ENCODE measurements at regions not wholly inside any gene's neighbourhood (a gene's known extent, or its start where the extent isn't known, plus 50 kb on each side); places are given as distances from the start of the nearest gene placed in this dataset.

DNA sequence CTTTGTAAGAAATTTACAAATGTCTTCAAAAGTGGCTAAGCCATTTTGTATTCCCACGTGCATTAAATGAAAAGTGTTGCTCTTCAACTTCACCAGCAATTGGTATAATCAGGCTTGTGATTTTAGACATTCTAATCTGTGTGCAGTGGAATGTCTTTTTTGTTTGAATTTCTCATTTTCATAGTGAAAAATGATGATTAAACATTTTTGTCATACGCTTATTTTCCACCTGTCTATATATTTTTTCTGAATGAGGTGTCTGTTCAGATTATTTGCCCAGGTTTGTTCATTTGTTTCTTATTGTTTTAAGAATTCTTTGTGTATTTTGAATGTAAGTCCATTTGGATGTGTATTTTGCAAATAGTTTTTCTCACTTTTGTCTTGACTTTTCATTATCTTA lies 558.1 kb downstream of the TENT5A start (continued):
- TF ChIP-seq, protein P1, sequence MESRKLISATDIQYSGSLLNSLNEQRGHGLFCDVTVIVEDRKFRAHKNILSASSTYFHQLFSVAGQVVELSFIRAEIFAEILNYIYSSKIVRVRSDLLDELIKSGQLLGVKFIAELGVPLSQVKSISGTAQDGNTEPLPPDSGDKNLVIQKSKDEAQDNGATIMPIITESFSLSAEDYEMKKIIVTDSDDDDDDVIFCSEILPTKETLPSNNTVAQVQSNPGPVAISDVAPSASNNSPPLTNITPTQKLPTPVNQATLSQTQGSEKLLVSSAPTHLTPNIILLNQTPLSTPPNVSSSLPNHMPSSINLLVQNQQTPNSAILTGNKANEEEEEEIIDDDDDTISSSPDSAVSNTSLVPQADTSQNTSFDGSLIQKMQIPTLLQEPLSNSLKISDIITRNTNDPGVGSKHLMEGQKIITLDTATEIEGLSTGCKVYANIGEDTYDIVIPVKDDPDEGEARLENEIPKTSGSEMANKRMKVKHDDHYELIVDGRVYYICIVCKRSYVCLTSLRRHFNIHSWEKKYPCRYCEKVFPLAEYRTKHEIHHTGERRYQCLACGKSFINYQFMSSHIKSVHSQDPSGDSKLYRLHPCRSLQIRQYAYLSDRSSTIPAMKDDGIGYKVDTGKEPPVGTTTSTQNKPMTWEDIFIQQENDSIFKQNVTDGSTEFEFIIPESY (IDR thresholded peaks at IDR 0.05; ENCODE audit: borderline replicate concordance, low read depth), result no peak
- no peak for TF ChIP-seq MXI1 (IDR thresholded peaks at IDR 0.05; ENCODE audit: low read depth, low read length)

DNA sequence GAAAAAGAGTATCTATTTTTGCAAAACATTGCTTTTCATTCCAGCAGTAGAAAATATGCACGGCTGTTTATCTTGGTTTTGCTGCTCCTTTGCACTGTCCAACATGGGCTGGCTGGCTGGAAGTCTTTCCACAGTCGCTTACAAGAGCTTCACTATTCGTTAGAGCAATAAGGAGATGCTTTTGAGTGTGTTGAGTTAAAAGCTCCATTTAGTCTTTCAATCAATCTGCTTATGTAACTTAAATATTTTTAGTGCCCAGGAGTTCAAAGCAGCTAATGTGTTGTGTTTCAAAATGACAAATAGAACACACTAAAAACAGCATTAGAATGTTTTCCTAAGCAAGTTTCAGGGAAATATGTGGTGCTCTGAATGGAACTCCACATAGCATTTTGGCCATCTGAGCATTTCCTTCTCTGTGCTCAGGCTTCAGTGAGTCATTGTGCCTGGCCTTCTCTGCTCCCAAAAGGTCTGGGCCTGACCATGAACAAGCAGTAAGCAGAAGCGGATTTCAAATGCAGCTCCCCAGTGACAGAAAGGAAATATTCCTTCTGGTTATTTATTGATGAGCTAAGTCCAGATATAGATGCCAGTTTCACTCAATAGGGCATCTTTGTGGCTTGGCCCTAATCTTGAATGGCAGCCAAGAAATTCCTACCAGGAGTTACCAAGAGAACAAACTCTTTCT lies 580.3 kb downstream of the TENT5A start:
- Histone ChIP-seq H4K20me1 (ENCODE audit: insufficient read depth) (no peaks in the 10 kb centered on the region), H3K9ac (no peak overlapping the region), H3K36me3 (replicated peaks in 1 of 2; ENCODE audit: control insufficient read depth in 1 of 2, insufficient read depth in 2 of 2, low read length in 1 of 2) (no peaks in the 10 kb centered on the region), H3K27ac (ENCODE audit: low read depth in 2 of 2, low read length in 1 of 2) (peak overlapping the region; percentile 60 to 67; a peak in 3 of 4 replicates), H3F3A (replicated peaks; ENCODE audit: insufficient read depth) (peaks cover 11% of the 10 kb centered on the region), H3K9me2 (no peaks in the 10 kb centered on the region), H2AFZ (ENCODE audit: low read depth) (0 out of 2 replicates have a peak overlapping the region, but pooled peaks have one; percentile 10), H3K4me2 (peak overlapping the region; percentile 13; the same call in 1 of the 2 replicates), H3K79me2 (ENCODE audit: insufficient read depth) (no peaks in the 10 kb centered on the region), H3K9me3 (no peaks in the 10 kb centered on the region), H3K27me3 (ENCODE audit: insufficient read depth) (no peaks in the 10 kb centered on the region), H3K4me1 (ENCODE audit: control insufficient read depth in 1 of 2, insufficient read depth in 2 of 2, low read depth in 1 of 2, low read length in 1 of 2) (peaks cover 0 to 13% of the 10 kb centered on the region in 2 experiments; a peak in 2 of 4 replicates), H3K4me3 (ENCODE audit: low read depth in 2 of 2, low read length in 1 of 2) (no peak overlapping the region)
- ChIA-PET POLR2A (interaction anchor here (0.7 kb wide), 1 partner anchor 581 kb away, joined by 3 read pairs; the partner anchor contains the start of gene TENT5A), CTCF (no interaction called here)
- WGBS (ENCODE audit: low lambda C conversion rate), result 69% methylated on average over 4 of the region's 4 CpGs
- no peak for DNase-seq
- TF ChIP-seq TCF12 (IDR thresholded peaks at IDR 0.05), result no peak
- peak; percentile 47; the same call in 1 of the 2 replicates for TF ChIP-seq FOSL2 (IDR thresholded peaks at IDR 0.05; ENCODE audit: borderline replicate concordance, low read depth)
- TF ChIP-seq, protein P2, sequence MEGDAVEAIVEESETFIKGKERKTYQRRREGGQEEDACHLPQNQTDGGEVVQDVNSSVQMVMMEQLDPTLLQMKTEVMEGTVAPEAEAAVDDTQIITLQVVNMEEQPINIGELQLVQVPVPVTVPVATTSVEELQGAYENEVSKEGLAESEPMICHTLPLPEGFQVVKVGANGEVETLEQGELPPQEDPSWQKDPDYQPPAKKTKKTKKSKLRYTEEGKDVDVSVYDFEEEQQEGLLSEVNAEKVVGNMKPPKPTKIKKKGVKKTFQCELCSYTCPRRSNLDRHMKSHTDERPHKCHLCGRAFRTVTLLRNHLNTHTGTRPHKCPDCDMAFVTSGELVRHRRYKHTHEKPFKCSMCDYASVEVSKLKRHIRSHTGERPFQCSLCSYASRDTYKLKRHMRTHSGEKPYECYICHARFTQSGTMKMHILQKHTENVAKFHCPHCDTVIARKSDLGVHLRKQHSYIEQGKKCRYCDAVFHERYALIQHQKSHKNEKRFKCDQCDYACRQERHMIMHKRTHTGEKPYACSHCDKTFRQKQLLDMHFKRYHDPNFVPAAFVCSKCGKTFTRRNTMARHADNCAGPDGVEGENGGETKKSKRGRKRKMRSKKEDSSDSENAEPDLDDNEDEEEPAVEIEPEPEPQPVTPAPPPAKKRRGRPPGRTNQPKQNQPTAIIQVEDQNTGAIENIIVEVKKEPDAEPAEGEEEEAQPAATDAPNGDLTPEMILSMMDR (IDR thresholded peaks at IDR 0.05), result no peak
- no peak for TF ChIP-seq RCOR1 (IDR thresholded peaks at IDR 0.05; ENCODE audit: low read length)
- TF ChIP-seq SMC3 (IDR thresholded peaks at IDR 0.05; ENCODE audit: low read depth, low read length), result no peak
- TF ChIP-seq, protein P3, sequence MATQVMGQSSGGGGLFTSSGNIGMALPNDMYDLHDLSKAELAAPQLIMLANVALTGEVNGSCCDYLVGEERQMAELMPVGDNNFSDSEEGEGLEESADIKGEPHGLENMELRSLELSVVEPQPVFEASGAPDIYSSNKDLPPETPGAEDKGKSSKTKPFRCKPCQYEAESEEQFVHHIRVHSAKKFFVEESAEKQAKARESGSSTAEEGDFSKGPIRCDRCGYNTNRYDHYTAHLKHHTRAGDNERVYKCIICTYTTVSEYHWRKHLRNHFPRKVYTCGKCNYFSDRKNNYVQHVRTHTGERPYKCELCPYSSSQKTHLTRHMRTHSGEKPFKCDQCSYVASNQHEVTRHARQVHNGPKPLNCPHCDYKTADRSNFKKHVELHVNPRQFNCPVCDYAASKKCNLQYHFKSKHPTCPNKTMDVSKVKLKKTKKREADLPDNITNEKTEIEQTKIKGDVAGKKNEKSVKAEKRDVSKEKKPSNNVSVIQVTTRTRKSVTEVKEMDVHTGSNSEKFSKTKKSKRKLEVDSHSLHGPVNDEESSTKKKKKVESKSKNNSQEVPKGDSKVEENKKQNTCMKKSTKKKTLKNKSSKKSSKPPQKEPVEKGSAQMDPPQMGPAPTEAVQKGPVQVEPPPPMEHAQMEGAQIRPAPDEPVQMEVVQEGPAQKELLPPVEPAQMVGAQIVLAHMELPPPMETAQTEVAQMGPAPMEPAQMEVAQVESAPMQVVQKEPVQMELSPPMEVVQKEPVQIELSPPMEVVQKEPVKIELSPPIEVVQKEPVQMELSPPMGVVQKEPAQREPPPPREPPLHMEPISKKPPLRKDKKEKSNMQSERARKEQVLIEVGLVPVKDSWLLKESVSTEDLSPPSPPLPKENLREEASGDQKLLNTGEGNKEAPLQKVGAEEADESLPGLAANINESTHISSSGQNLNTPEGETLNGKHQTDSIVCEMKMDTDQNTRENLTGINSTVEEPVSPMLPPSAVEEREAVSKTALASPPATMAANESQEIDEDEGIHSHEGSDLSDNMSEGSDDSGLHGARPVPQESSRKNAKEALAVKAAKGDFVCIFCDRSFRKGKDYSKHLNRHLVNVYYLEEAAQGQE (IDR thresholded peaks at IDR 0.05; ENCODE audit: low read depth, low read length), result no peak
- no peak for TF ChIP-seq MEF2A (IDR thresholded peaks at IDR 0.05; ENCODE audit: borderline replicate concordance, low read depth)
- TF ChIP-seq MXI1 (IDR thresholded peaks at IDR 0.05; ENCODE audit: low read depth, low read length), result no peak
- TF ChIP-seq, protein P4, sequence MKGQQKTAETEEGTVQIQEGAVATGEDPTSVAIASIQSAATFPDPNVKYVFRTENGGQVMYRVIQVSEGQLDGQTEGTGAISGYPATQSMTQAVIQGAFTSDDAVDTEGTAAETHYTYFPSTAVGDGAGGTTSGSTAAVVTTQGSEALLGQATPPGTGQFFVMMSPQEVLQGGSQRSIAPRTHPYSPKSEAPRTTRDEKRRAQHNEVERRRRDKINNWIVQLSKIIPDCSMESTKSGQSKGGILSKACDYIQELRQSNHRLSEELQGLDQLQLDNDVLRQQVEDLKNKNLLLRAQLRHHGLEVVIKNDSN (IDR thresholded peaks at IDR 0.05; ENCODE audit: borderline replicate concordance, low read depth), result no peak
- TF ChIP-seq TAF1 (IDR thresholded peaks at IDR 0.05; ENCODE audit: borderline replicate concordance, low read depth, low read length), result no peak
- TF ChIP-seq GATA2 (CRISPR knock-in tag; IDR thresholded peaks at IDR 0.05), result no peak
- no peak for TF ChIP-seq NRF1 (IDR thresholded peaks at IDR 0.05; ENCODE audit: low read depth, low read length)
- TF ChIP-seq POLR2AphosphoS5 (IDR thresholded peaks at IDR 0.05; ENCODE audit: low read depth, low read length), result no peak
- TF ChIP-seq SIN3A (IDR thresholded peaks at IDR 0.05; ENCODE audit: borderline replicate concordance, low read depth, low read length), result no peak
- TF ChIP-seq RFX5 (IDR thresholded peaks at IDR 0.05; ENCODE audit: low read length), result no peak
- peak; percentile 33; the same call in 1 of the 2 replicates for TF ChIP-seq JUND (IDR thresholded peaks at IDR 0.05)
- TF ChIP-seq FOXM1 (IDR thresholded peaks at IDR 0.05; ENCODE audit: low read depth), result no peak
- no peak for TF ChIP-seq GABPA (IDR thresholded peaks at IDR 0.05; ENCODE audit: low read depth)
- TF ChIP-seq FOXJ3 (CRISPR knock-in tag; IDR thresholded peaks at IDR 0.05), result no peak
- no peak for TF ChIP-seq EP300 (IDR thresholded peaks at IDR 0.05; ENCODE audit: borderline replicate concordance in 1 of 2, low read depth in 1 of 2, low read length in 1 of 2)
- TF ChIP-seq, protein P1 (IDR thresholded peaks at IDR 0.05; ENCODE audit: borderline replicate concordance, low read depth), result no peak
